ENCODE measurements at regions not wholly inside any gene's neighbourhood (a gene's known extent, or its start where the extent isn't known, plus 50 kb on each side); places are given as distances from the start of the nearest gene placed in this dataset.

GRCh38 chrX:15143050-15143824, 126.6 kb downstream of the ASB9 start:
- intact Hi-C loops (cut with DNase I), result loop anchor here in 7 of 10 donors (2.0 to 10.0 kb wide), 6 partner anchors 1046 to 1106 kb away; no protein-coding TSS in a partner anchor
- Histone ChIP-seq H3K4me3 (no peak overlapping the region), H3K27me3 (peaks cover 0 to 50% (median 0%) of the 10 kb centered on the region in 7 donors), H3K4me1 (no peaks in the 10 kb centered on the region), H3K36me3 (no peaks in the 10 kb centered on the region), H3K27ac (no peak overlapping the region), H3K9me3 (no peaks in the 10 kb centered on the region)
- DNase-seq, result peak; percentile 11 to 15
- 20 to 21% methylated on average over 6 of the region's 6 CpGs for WGBS, 2 donors
- peak; percentile 19 to 69 (median 64) for TF ChIP-seq CTCF (IDR thresholded peaks at IDR 0.05)
- peak in 2 of 8 donors; percentile 42 to 43 for ATAC-seq

- no peak overlapping the region for H3K4me3 ChIP-seq
- H3K36me3 ChIP-seq, result no peaks in the 10 kb centered on the region
- no peak overlapping the region for H3K27ac ChIP-seq
- WGBS, 2 donors, result 49 to 62% methylated on average over 7 to 8 of the region's 8 CpGs
- DNase-seq, result no peak
- H3K4me1 ChIP-seq, result no peaks in the 10 kb centered on the region
- no peak for TF ChIP-seq CTCF (IDR thresholded peaks at IDR 0.05)
- ATAC-seq, result no peak
- no peaks in the 10 kb centered on the region for H3K9me3 ChIP-seq
- H3K27me3 ChIP-seq, result peaks cover 0 to 44% (median 0%) of the 10 kb centered on the region in 7 donors
- intact Hi-C loops (cut with DNase I), result loop anchor here in 7 of 10 donors (2.0 to 10.0 kb wide), 6 partner anchors 1045 to 1105 kb away; no protein-coding TSS in a partner anchor
These were observed 127.7 kb downstream of the ASB9 start for GRCh38 chrX:15142084-15142715.

GRCh38 chrX:15136795-15137194, 133.1 kb downstream of the ASB9 start:
- ATAC-seq (no peak), DNase-seq (no peak)
- no peaks in the 10 kb centered on the region for H3K9me3 ChIP-seq
- no peak for TF ChIP-seq CTCF (IDR thresholded peaks at IDR 0.05)
- WGBS, 2 donors, result 61 to 71% methylated on average over 1 of the region's 1 CpG
- no peak overlapping the region for H3K4me3 ChIP-seq
- H3K27ac ChIP-seq, result no peak overlapping the region
- H3K4me1 ChIP-seq, result no peaks in the 10 kb centered on the region
- no peaks in the 10 kb centered on the region for H3K36me3 ChIP-seq
- intact Hi-C loops (cut with DNase I), result no loop called here
- H3K27me3 ChIP-seq, result peaks cover 0 to 22% (median 0%) of the 10 kb centered on the region in 7 donors

GRCh38 chrX:15129412-15129811, 140.5 kb downstream of the ASB9 start:
- Histone ChIP-seq H3K4me1 (no peaks in the 10 kb centered on the region), H3K27me3 (peaks cover 0 to 48% (median 0%) of the 10 kb centered on the region in 7 donors), H3K4me3 (no peak overlapping the region), H3K36me3 (no peaks in the 10 kb centered on the region), H3K9me3 (no peaks in the 10 kb centered on the region), H3K27ac (no peak overlapping the region)
- no peak for TF ChIP-seq CTCF (IDR thresholded peaks at IDR 0.05)
- ATAC-seq (no peak), DNase-seq (no peak)
- intact Hi-C loops (cut with DNase I), result no loop called here

Measured in heart right ventricle (tissue), 16 donors.